Parathyroid adenoma (tissue), 2 donors: ENCODE measurements at regions not wholly inside any gene's neighbourhood (a gene's known extent, or its start where the extent isn't known, plus 50 kb on each side); places are given as distances from the start of the nearest gene placed in this dataset.
"Not testable (repeated sequence)": the region's sequence is repeated elsewhere in the genome, so short reads cannot be mapped to it uniquely, and the experiment has no call there.

Experiments
- H2AFZ ChIP-seq: fragments of 300-600 bp; sonication (generic); one replicate; pipeline ENCODE4 v1.7.0; 2017; ENCODE audit warnings: antibody characterized with exemption, mild to moderate bottlenecking
- H3K27ac ChIP-seq: fragments of 300-600 bp; sonication (generic); one replicate; pipeline ENCODE4 v1.7.0; 2017
- H3K27me3 ChIP-seq: fragments of 300-600 bp; sonication (generic); one replicate; pipeline ENCODE4 v1.7.0; 2017; ENCODE audit warnings: low read length; ENCODE audit not compliant: control insufficient read depth, insufficient read depth
- H3K36me3 ChIP-seq: fragments of 300-600 bp; sonication (generic); one replicate; pipeline ENCODE4 v1.7.0; 2017; ENCODE audit warnings: low read length; ENCODE audit not compliant: control insufficient read depth, insufficient read depth
- H3K4me1 ChIP-seq: fragments of 300-600 bp; sonication (generic); one replicate; pipeline ENCODE4 v1.7.0; 2017; ENCODE audit warnings: control low read depth
- H3K4me2 ChIP-seq: fragments of 300-600 bp; sonication (generic); one replicate; pipeline ENCODE4 v1.7.0; 2017; ENCODE audit warnings: low read length
- H3K4me3 ChIP-seq: fragments of 300-600 bp; sonication (generic); one replicate; pipeline ENCODE4 v1.7.0; 2017; ENCODE audit warnings: low read depth, low read length
- H3K79me2 ChIP-seq: fragments of 300-600 bp; sonication (generic); one replicate; pipeline ENCODE4 v1.7.0; 2017; ENCODE audit warnings: control low read depth
- H3K9ac ChIP-seq: fragments of 300-600 bp; sonication (generic); one replicate; pipeline ENCODE4 v1.7.0; 2017; ENCODE audit warnings: mild to moderate bottlenecking
- H3K9me3 ChIP-seq: fragments of 300-600 bp; sonication (generic); one replicate; pipeline ENCODE4 v1.7.0; 2017; ENCODE audit warnings: low read length; ENCODE audit not compliant: control insufficient read depth
- CTCF ChIP-seq: fragments of 300-600 bp; sonication (generic); IDR thresholded peaks from one replicate; pipeline ENCODE4 v1.7.0; 2017; ENCODE audit warnings: antibody characterized with exemption, mild to moderate bottlenecking
- donor health status: primary hyperparathyroidism.

GRCh38 chr2:106284691-106285202 lies 90.6 kb upstream of the UXS1 start:
- no peak overlapping the region for H3K4me2 ChIP-seq
- H2AFZ ChIP-seq: no peak overlapping the region
- H3K4me3 ChIP-seq: no peak overlapping the region
- H3K9me3 ChIP-seq: no peaks in the 10 kb centered on the region
- H3K9ac ChIP-seq: no peak overlapping the region
- no peaks in the 10 kb centered on the region for H3K79me2 ChIP-seq
- no peaks in the 10 kb centered on the region for H3K27me3 ChIP-seq
- TF ChIP-seq CTCF: no peak
- no peak overlapping the region for H3K27ac ChIP-seq
- H3K4me1 ChIP-seq: no peaks in the 10 kb centered on the region
- no peaks in the 10 kb centered on the region for H3K36me3 ChIP-seq

- Histone ChIP-seq H3K36me3 (no peaks in the 10 kb centered on the region), H3K9me3 (no peaks in the 10 kb centered on the region), H3K4me2 (no peak overlapping the region), H3K27ac (no peak overlapping the region), H3K4me3 (no peak overlapping the region), H3K27me3 (no peaks in the 10 kb centered on the region), H3K79me2 (no peaks in the 10 kb centered on the region), H2AFZ (no peak overlapping the region), H3K9ac (no peak overlapping the region), H3K4me1 (no peaks in the 10 kb centered on the region)
- TF ChIP-seq CTCF: no peak
Observed at GRCh38 chr2:106284255-106284654, 90.2 kb upstream of the UXS1 start.

- H3K4me1 ChIP-seq, H3K27ac ChIP-seq: not testable (repeated sequence)
Observed at GRCh38 chr2:106283228-106284152, 89.4 kb upstream of the UXS1 start.

GRCh38 chr2:106282462-106283170 lies 88.5 kb upstream of the UXS1 start:
- Histone ChIP-seq H3K4me3 (no peak overlapping the region), H3K79me2 (no peaks in the 10 kb centered on the region), H3K36me3 (no peaks in the 10 kb centered on the region), H3K27ac (no peak overlapping the region), H3K9ac (no peak overlapping the region), H3K27me3 (no peaks in the 10 kb centered on the region), H3K9me3 (no peaks in the 10 kb centered on the region), H2AFZ (no peak overlapping the region), H3K4me1 (no peaks in the 10 kb centered on the region), H3K4me2 (no peak overlapping the region)
- no peak for TF ChIP-seq CTCF

More at GRCh38 chr2:106283228-106284152, 89.4 kb upstream of the UXS1 start:
- H2AFZ ChIP-seq, H3K27me3 ChIP-seq, H3K4me2 ChIP-seq, H3K4me3 ChIP-seq, H3K9me3 ChIP-seq, H3K36me3 ChIP-seq, H3K9ac ChIP-seq, H3K79me2 ChIP-seq: not testable (repeated sequence)

GRCh38 chr2:106281907-106282430 lies 87.9 kb upstream of the UXS1 start:
- not testable (repeated sequence) for H3K9me3 ChIP-seq, H3K27me3 ChIP-seq, H3K36me3 ChIP-seq, H3K9ac ChIP-seq, H3K79me2 ChIP-seq, H2AFZ ChIP-seq, H3K4me1 ChIP-seq, H3K4me3 ChIP-seq, H3K4me2 ChIP-seq, H3K27ac ChIP-seq
